ENCODE measurements at regions not wholly inside any gene's neighbourhood (a gene's known extent, or its start where the extent isn't known, plus 50 kb on each side); places are given as distances from the start of the nearest gene placed in this dataset.

GRCh38 chr1:83029050-83029449, 969.9 kb downstream of the TTLL7 start:
- WGBS, 2 donors (ENCODE audit: low coverage in 1 of 2), result 90 to 95% methylated on average over 2 to 3 of the region's 3 CpGs
- DNase-seq, result no peak
- intact Hi-C loops (cut with DNase I; ENCODE audit: low total_unique reads), result no loop called here
- no peak overlapping the region for H3K4me3 ChIP-seq
- no peaks in the 10 kb centered on the region for H3K9me3 ChIP-seq
- no peaks in the 10 kb centered on the region for H3K4me1 ChIP-seq
- TF ChIP-seq POLR2AphosphoS5 (IDR thresholded peaks at IDR 0.05), result no peak
- no peak for TF ChIP-seq CTCF (IDR thresholded peaks at IDR 0.05)
- no peak for TF ChIP-seq EP300 (IDR thresholded peaks at IDR 0.05; ENCODE audit: low read depth)
- TF ChIP-seq POLR2A (IDR thresholded peaks at IDR 0.05), result no peak
- in situ Hi-C loops (cut with MboI; ENCODE audit: low pct_ligation_motif_present in 1 of 4, low pct_unique_long_range_greater_than_20kb in 1 of 4, low sequenced_read_pairs in 3 of 4), result no loop called here
- H3K36me3 ChIP-seq, result no peaks in the 10 kb centered on the region
- H3K27ac ChIP-seq, result no peak overlapping the region
- H3K27me3 ChIP-seq, result no peaks in the 10 kb centered on the region

DNA sequence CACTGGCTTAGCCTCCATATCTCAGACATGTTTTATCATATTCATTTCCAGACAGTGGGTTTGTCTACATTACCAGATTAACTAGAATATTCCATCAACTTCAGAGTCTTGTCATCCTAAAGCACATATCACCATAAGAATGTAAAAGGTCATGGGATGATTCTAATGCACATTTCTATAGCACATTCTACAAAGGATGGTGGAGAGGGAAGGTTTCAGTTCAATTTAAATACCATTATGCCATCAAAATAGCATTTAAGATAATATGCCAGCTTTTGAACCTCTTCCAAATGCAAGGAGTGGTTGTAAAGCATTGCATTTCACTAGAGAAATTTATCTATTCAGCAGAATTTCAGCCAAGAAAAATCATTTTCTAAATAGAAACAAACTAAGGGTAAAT, 970.5 kb downstream of the TTLL7 start:
- no peak overlapping the region for H3K27ac ChIP-seq
- H3K36me3 ChIP-seq, result no peaks in the 10 kb centered on the region
- TF ChIP-seq POLR2AphosphoS5 (IDR thresholded peaks at IDR 0.05) (no peak), EP300 (IDR thresholded peaks at IDR 0.05; ENCODE audit: low read depth) (no peak), CTCF (IDR thresholded peaks at IDR 0.05) (no peak), POLR2A (IDR thresholded peaks at IDR 0.05) (no peak)
- H3K27me3 ChIP-seq, result no peaks in the 10 kb centered on the region
- intact Hi-C loops (cut with DNase I; ENCODE audit: low total_unique reads), result no loop called here
- H3K4me3 ChIP-seq, result no peak overlapping the region
- in situ Hi-C loops (cut with MboI; ENCODE audit: low pct_ligation_motif_present in 1 of 4, low pct_unique_long_range_greater_than_20kb in 1 of 4, low sequenced_read_pairs in 3 of 4), result no loop called here
- H3K9me3 ChIP-seq, result no peaks in the 10 kb centered on the region
- DNase-seq, result no peak
- H3K4me1 ChIP-seq, result no peaks in the 10 kb centered on the region

- Histone ChIP-seq H3K9me3 (no peaks in the 10 kb centered on the region), H3K27ac (no peak overlapping the region), H3K4me1 (no peaks in the 10 kb centered on the region), H3K4me3 (no peak overlapping the region), H3K27me3 (no peaks in the 10 kb centered on the region), H3K36me3 (no peaks in the 10 kb centered on the region)
- DNase-seq, result no peak
- in situ Hi-C loops (cut with MboI; ENCODE audit: low pct_ligation_motif_present in 1 of 4, low pct_unique_long_range_greater_than_20kb in 1 of 4, low sequenced_read_pairs in 3 of 4), result no loop called here
- intact Hi-C loops (cut with DNase I; ENCODE audit: low total_unique reads), result no loop called here
- TF ChIP-seq POLR2A (IDR thresholded peaks at IDR 0.05) (no peak), POLR2AphosphoS5 (IDR thresholded peaks at IDR 0.05) (no peak), CTCF (IDR thresholded peaks at IDR 0.05) (no peak), EP300 (IDR thresholded peaks at IDR 0.05; ENCODE audit: low read depth) (no peak)
- 87 to 100% methylated on average over 1 of the region's 1 CpG for WGBS, 2 donors (ENCODE audit: low coverage in 1 of 2)
These were observed 971.4 kb downstream of the TTLL7 start for GRCh38 chr1:83027511-83027910.

- Histone ChIP-seq H3K36me3 (no peaks in the 10 kb centered on the region), H3K9me3 (no peaks in the 10 kb centered on the region), H3K27ac (no peak overlapping the region), H3K4me1 (no peaks in the 10 kb centered on the region), H3K4me3 (no peak overlapping the region), H3K27me3 (no peaks in the 10 kb centered on the region)
- no peak for DNase-seq
- TF ChIP-seq POLR2A (IDR thresholded peaks at IDR 0.05) (no peak), CTCF (IDR thresholded peaks at IDR 0.05) (no peak), POLR2AphosphoS5 (IDR thresholded peaks at IDR 0.05) (no peak), EP300 (IDR thresholded peaks at IDR 0.05; ENCODE audit: low read depth) (no peak)
- intact Hi-C loops (cut with DNase I; ENCODE audit: low total_unique reads), result no loop called here
- WGBS, 2 donors (ENCODE audit: low coverage in 1 of 2), result 60 to 79% methylated on average over 2 of the region's 2 CpGs
- in situ Hi-C loops (cut with MboI; ENCODE audit: low pct_ligation_motif_present in 1 of 4, low pct_unique_long_range_greater_than_20kb in 1 of 4, low sequenced_read_pairs in 3 of 4), result no loop called here
These were observed 972.2 kb downstream of the TTLL7 start for GRCh38 chr1:83026745-83027144.
